Activated CD4-positive, alpha-beta T cell treated with anti-CD3 and anti-CD28 coated beads, Interleukin-2, amount 10 ng/mL, durations not matched to agents 7 days and 5 days (primary cell): ENCODE measurements at regions not wholly inside any gene's neighbourhood (a gene's known extent, or its start where the extent isn't known, plus 50 kb on each side); places are given as distances from the start of the nearest gene placed in this dataset.
"Not testable (repeated sequence)": the region's sequence is repeated elsewhere in the genome, so short reads cannot be mapped to it uniquely, and the experiment has no call there.

ENCODE experiments used
- CTCF ChIA-PET: fragments of 350-600 bp; sonication (Branson Sonifier 250); formaldehyde crosslinking; loops from one replicate; lab custom pipeline; 2021; ENCODE audit warnings: antibody characterized with exemption; lab: Charles Lee
- POLR2A ChIA-PET: fragments of 350-600 bp; sonication (Branson Sonifier 250); formaldehyde crosslinking; loops from one replicate; lab custom pipeline; 2021; ENCODE audit warnings: antibody characterized with exemption; lab: Charles Lee
- DNase-seq: peaks from one replicate; pipeline ENCODE4 v3.0.0-alpha.2; 2020
- H3K27ac Mint-ChIP-seq: one replicate; pipeline ENCODE4 v1.8.0; 2021; ENCODE audit warnings: mild to moderate bottlenecking, moderate library complexity, mixed read lengths
- H3K27me3 Mint-ChIP-seq: one replicate; pipeline ENCODE4 v1.8.0; 2021; ENCODE audit warnings: mixed read lengths
- H3K36me3 Mint-ChIP-seq: one replicate; pipeline ENCODE4 v1.8.0; 2021; ENCODE audit warnings: low read depth, mixed read lengths
- H3K4me1 Mint-ChIP-seq: one replicate; pipeline ENCODE4 v1.8.0; 2021; ENCODE audit warnings: mixed read lengths
- H3K4me3 Mint-ChIP-seq: one replicate; pipeline ENCODE4 v1.8.0; 2021; ENCODE audit warnings: mild to moderate bottlenecking, moderate library complexity, mixed read lengths
- H3K9me3 Mint-ChIP-seq: one replicate; pipeline ENCODE4 v1.8.0; 2021; ENCODE audit warnings: mixed read lengths

DNA sequence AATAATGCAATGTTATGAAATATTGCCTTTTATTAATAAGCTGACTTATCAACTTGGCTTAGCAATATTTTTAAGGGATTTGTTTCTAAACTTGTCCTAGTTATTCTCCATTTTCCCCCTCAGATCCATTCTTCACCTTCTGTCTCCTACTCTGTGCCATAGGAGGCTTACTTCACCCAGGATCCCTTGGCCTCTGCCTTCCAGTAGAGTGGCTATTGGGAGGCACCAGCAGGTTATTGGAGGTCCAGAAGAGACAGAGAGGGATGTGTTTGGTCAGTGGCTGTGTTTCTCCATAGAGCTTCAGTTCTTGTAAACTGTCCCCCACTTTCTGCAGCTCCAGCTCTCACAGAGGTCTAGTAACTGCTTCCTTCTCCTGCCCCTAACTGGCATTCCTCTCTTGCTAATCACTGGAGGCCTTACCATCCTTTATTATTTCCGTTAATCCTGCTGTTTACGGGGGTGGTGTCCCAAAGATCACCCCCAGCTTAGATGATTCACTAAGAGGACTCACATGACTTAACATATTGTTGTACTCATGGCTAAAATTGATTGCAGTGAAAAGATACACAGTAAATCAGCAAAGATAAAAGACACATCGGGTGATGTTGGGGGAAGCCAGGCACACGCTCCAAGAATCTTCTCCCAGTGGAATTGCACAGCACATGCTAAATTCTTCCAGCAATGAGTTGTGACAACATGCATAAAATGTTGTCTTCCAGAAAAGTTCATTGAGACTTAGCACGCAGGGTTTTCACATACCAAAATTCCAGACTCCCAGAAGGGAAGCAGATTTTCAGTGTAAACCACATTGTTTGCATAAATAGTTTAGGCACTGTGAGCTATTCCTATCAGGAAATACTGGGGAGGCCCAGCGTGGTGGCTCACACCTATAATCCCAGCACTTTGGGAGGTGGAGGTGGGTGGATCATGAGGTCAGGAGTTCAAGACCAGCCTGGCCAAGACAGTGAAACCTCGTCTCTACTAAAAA is 67.5 kb downstream of the RPL22L1 start:
- H3K27me3 Mint-ChIP-seq, result peaks cover 38% of the 10 kb centered on the region

DNA sequence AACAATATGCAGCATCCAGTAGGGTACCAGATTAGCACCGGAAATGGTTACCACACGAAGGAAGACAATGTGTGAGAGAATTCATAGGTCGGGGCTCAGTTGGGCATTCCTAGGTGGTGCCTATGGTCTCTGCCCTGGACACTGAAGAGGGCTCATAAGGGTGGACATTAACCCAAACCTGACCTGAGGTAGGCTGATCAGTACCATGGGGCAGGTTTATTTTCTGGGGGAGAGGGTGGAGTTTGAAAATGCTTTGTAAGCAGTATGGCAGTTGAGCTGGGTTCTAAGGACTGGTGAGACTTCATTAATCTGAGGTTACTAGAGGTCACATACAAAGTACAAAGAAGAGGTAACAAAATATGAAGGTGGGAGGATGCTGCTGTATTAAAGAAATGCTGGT is 68.4 kb downstream of the RPL22L1 start:
- Mint-ChIP-seq H3K9me3 (no peaks in the 10 kb centered on the region), H3K4me3 (no peak overlapping the region), H3K27me3 (peaks cover 38% of the 10 kb centered on the region), H3K36me3 (no peaks in the 10 kb centered on the region), H3K4me1 (no peaks in the 10 kb centered on the region), H3K27ac (no peak overlapping the region)
- ChIA-PET POLR2A (no interaction called here), CTCF (interaction anchor here (1.0 kb wide), 1 partner anchor 10 kb away, joined by 3 read pairs; no protein-coding TSS in a partner anchor)
- no peak for DNase-seq

More for the DNA sequence above, 67.5 kb downstream of the RPL22L1 start:
- DNase-seq, result no peak
- no peaks in the 10 kb centered on the region for H3K9me3 Mint-ChIP-seq
- H3K4me1 Mint-ChIP-seq, result no peaks in the 10 kb centered on the region
- POLR2A ChIA-PET, result no interaction called here
- H3K4me3 Mint-ChIP-seq, result no peak overlapping the region
- no peaks in the 10 kb centered on the region for H3K36me3 Mint-ChIP-seq
- H3K27ac Mint-ChIP-seq, result no peak overlapping the region
- CTCF ChIA-PET, result interaction anchor here (1.0 kb wide), 1 partner anchor 9 kb away, joined by 3 read pairs; no protein-coding TSS in a partner anchor

DNA sequence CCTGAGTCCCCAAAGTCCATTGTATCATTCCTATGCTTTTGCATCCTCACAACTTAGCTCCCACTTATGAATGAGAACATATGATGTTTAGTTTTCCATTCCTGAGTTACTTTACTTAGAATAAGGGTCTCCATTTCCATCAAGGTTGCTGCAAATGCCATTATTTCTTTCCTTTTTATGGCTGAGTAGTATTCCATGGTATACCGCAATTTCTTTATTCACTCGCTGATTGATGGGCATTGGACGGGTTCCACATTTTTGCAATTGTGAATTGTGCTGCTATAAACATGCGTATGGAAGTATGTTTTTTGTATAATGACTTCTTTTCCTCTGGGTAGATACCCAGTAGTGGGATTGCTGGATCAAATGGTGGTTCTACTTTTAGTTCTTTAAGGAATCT is 69.7 kb downstream of the RPL22L1 start:
- H3K36me3 Mint-ChIP-seq, H3K4me1 Mint-ChIP-seq, H3K27ac Mint-ChIP-seq, POLR2A ChIA-PET, DNase-seq, H3K4me3 Mint-ChIP-seq, H3K9me3 Mint-ChIP-seq: not testable (repeated sequence)
- peaks cover 38% of the 10 kb centered on the region for H3K27me3 Mint-ChIP-seq
- CTCF ChIA-PET, result interaction anchor here (1.2 kb wide), 1 partner anchor 11 kb away, joined by 4 read pairs; no protein-coding TSS in a partner anchor

DNA sequence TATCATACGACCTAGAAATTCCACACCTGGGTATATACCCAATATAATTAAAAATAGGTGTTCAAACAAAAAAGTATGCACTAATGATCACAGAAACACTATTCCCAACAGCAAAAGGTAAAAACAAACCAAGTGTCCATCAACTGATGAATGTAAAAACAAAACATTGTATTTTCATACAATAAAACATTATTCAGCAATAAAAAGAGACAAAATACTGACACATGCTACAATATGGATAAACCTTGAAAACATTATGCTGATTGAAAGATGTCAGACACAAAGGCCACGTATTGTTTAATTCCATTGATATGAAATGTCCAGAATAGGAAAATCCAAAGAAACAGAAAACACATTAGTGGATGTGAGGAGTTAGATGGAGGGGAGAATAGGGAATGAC is 71.0 kb downstream of the RPL22L1 start:
- POLR2A ChIA-PET, result no interaction called here
- CTCF ChIA-PET, result interaction anchor here (1.2 kb wide), 1 partner anchor 13 kb away, joined by 4 read pairs; no protein-coding TSS in a partner anchor
- Mint-ChIP-seq H3K27ac (no peak overlapping the region), H3K27me3 (peaks cover 30% of the 10 kb centered on the region), H3K4me3 (no peak overlapping the region), H3K4me1 (no peaks in the 10 kb centered on the region), H3K36me3 (no peaks in the 10 kb centered on the region), H3K9me3 (no peaks in the 10 kb centered on the region)
- DNase-seq, result no peak

DNA sequence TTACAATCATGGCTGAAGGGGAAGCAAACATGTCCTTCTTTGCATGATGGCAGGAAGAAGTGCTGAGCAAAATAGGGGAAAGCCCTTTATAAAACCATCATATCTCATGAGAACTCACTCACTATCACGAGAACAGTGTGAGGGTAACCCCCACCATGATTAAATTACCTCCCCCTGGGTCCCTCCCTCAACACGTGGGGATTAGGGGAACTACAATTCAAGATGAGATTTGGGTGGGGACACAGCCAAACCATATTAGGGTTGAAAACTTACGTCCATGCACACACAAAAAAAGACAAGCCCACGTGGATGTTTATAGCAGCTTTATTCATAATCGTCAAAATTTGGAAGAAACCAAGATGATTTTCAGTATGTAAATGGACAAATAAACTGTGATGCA is 72.3 kb downstream of the RPL22L1 start:
- Mint-ChIP-seq H3K36me3 (no peaks in the 10 kb centered on the region), H3K9me3 (no peaks in the 10 kb centered on the region), H3K27me3 (peaks cover 23% of the 10 kb centered on the region), H3K27ac (no peak overlapping the region), H3K4me1 (no peaks in the 10 kb centered on the region), H3K4me3 (no peak overlapping the region)
- ChIA-PET POLR2A (no interaction called here), CTCF (no interaction called here)
- DNase-seq, result no peak

DNA sequence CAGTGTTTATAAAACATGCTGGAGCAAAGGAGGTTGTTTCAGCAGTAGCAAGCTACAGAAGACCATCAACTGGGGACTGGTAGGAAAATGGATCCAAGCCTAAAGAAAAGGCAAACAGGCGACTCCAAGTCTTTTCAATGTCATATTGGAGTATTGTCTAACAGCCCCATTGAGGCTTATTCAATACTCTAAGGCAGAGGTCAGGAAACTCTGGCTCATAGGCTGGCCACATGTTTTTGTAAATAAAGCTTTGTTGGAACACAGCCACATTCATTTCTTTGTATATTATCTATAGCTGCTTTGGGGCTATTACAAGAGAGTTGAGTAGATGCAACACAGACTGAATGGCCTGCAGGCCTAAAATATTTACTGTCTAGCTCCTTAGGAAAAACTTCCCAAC is 77.5 kb downstream of the RPL22L1 start:
- Mint-ChIP-seq H3K27ac (no peak overlapping the region), H3K9me3 (no peaks in the 10 kb centered on the region), H3K4me1 (no peaks in the 10 kb centered on the region), H3K4me3 (no peak overlapping the region), H3K36me3 (no peaks in the 10 kb centered on the region), H3K27me3 (peaks cover 5% of the 10 kb centered on the region)
- DNase-seq, result no peak
- CTCF ChIA-PET, result no interaction called here
- POLR2A ChIA-PET, result no interaction called here

DNA sequence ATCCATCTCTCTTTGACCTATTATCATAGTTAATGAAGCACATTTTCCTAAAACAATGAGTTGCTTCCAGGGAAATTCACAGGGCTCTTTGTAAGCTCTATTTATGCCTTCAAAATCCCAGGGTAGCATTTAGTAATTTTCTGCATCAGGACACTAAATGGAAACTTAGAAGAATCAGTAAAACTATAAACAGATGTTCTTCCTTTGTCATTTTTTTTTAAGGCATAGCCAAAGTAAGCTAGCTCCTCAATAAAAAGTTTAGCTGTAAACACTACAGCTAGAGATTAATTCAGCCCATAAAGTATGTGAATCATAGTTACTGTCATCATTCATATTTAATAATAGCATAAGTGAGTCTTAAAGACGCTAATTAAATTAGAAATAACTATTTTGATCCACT is 79.3 kb downstream of the RPL22L1 start:
- Mint-ChIP-seq H3K9me3 (no peaks in the 10 kb centered on the region), H3K4me3 (no peak overlapping the region), H3K27me3 (peaks cover 12% of the 10 kb centered on the region), H3K36me3 (no peaks in the 10 kb centered on the region), H3K27ac (no peak overlapping the region), H3K4me1 (no peaks in the 10 kb centered on the region)
- POLR2A ChIA-PET, result no interaction called here
- no peak for DNase-seq
- CTCF ChIA-PET, result no interaction called here

DNA sequence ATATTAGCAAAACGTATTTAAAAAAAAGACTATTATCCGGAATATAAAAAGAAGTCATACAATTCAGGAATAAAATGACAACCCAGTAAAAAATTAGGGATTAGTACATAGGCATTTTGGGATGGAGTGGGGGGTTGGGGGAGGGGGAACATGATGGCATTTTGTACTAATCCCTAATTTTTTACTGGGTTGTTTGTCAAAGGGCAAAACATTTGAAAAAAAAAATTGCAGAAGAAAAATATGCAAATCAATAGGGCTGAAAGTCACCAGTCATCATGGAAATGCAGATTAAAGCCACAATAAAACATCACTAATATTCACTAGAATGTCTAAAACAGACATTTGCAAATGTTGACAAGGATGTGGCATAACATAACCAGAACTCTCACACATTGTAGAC is 82.5 kb downstream of the RPL22L1 start:
- Mint-ChIP-seq H3K4me1 (no peaks in the 10 kb centered on the region), H3K27ac (no peak overlapping the region), H3K36me3 (no peaks in the 10 kb centered on the region), H3K9me3 (no peaks in the 10 kb centered on the region), H3K27me3 (peaks cover 24% of the 10 kb centered on the region), H3K4me3 (no peak overlapping the region)
- ChIA-PET CTCF (no interaction called here), POLR2A (no interaction called here)
- no peak for DNase-seq

DNA sequence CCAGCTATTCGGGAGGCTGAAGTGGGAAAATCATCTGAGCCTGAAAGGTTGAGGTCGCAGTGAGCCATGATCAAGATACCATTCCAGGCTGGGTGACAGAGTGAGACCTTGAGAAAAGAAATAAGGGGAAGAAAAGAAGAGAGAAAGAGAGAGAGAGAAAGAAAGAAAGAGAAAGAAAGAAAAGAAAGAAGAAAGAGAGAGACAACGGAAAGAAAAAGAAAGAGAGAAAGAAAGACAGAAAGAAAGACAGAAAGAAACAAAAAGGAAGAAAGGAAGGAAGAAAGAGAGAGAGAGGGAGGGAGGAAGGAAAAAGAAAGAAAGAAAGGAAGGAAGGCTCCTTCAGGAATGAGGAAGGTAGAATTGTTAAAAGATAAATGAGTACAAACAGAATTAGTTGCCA is 84.5 kb downstream of the RPL22L1 start:
- H3K36me3 Mint-ChIP-seq, result no peaks in the 10 kb centered on the region
- H3K27me3 Mint-ChIP-seq, result peaks cover 30% of the 10 kb centered on the region
- H3K4me3 Mint-ChIP-seq, result no peak overlapping the region
- CTCF ChIA-PET, result no interaction called here
- DNase-seq, result no peak
- no peaks in the 10 kb centered on the region for H3K4me1 Mint-ChIP-seq
- no peak overlapping the region for H3K27ac Mint-ChIP-seq
- POLR2A ChIA-PET, result no interaction called here
- H3K9me3 Mint-ChIP-seq, result no peaks in the 10 kb centered on the region

DNA sequence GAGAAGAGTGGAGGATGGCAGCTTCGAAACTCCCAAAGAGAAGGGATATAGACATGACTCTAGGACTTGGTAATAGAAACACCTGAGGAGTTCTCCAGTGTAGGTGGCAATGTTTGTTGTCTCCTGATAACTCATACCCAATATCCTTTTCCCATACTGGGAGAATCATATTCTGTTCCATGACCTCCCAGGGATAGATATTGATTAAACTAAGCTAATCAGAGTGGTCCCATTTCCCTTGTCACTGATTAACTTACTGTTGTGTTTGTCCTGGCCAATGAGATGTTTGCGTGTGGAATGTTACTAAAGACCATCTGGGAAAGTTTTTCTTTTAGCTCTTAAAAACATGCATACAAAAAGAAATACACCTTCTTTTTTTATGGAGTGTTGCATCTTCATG is 85.6 kb downstream of the RPL22L1 start:
- no peak for DNase-seq
- ChIA-PET POLR2A (no interaction called here), CTCF (interaction anchor here (0.9 kb wide), 1 partner anchor 28 kb away, joined by 4 read pairs; no protein-coding TSS in a partner anchor)
- H3K36me3 Mint-ChIP-seq, result no peaks in the 10 kb centered on the region
- H3K27me3 Mint-ChIP-seq, result peaks cover 31% of the 10 kb centered on the region
- no peak overlapping the region for H3K4me3 Mint-ChIP-seq
- H3K27ac Mint-ChIP-seq, result no peak overlapping the region
- no peaks in the 10 kb centered on the region for H3K4me1 Mint-ChIP-seq
- no peaks in the 10 kb centered on the region for H3K9me3 Mint-ChIP-seq

DNA sequence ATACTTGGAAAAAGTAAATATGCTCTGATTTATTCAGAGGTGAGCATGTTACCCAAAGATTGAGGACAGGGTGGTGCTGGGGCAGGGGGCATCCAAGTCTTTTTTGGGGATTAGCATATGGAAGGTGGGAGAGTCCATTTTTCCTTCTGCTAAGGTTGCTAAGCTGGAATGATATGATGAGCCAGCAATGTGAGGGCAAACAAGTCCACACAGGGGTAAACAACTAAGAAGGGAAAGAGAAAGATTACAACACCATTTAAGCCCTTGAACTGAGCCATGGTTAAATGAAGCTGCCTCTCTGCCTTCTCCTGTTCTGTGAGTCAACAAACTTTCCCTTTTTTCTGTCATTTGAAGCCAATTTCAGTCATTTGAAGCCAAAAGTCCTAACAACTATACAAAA is 89.0 kb downstream of the RPL22L1 start:
- ChIA-PET CTCF (interaction anchor here (0.6 to 1.1 kb wide), 2 partner anchors 10 to 1634 kb away, joined by 3 to 8 read pairs; no protein-coding TSS in a partner anchor), POLR2A (no interaction called here)
- Mint-ChIP-seq H3K4me1 (no peaks in the 10 kb centered on the region), H3K27me3 (peaks cover 40% of the 10 kb centered on the region), H3K27ac (no peak overlapping the region), H3K36me3 (no peaks in the 10 kb centered on the region), H3K4me3 (no peak overlapping the region), H3K9me3 (no peaks in the 10 kb centered on the region)
- no peak for DNase-seq

DNA sequence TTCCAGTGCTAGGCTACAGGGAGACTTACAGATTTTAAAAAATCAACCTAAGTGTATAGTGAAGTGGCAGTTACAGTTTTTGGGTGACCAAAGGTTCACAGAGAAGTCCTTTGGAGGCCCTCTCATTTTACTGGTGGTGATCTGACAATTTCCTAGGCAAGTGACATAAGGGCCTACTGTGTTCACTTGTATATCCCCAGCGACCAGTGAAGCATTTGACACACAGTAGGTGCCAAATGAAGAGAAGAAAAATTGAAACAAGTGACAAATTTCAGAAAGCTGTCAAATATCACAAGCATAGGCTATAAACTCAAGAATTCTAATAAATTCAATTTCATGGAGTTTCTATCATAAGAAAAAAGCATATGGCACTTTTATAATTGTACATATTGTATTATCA is 89.5 kb downstream of the RPL22L1 start:
- DNase-seq, result no peak
- Mint-ChIP-seq H3K27ac (no peak overlapping the region), H3K36me3 (no peaks in the 10 kb centered on the region), H3K4me1 (no peaks in the 10 kb centered on the region), H3K27me3 (peaks cover 38% of the 10 kb centered on the region), H3K9me3 (no peaks in the 10 kb centered on the region), H3K4me3 (no peak overlapping the region)
- CTCF ChIA-PET, result interaction anchor here (0.6 to 1.1 kb wide), 2 partner anchors 10 to 163 kb away, joined by 3 read pairs; no protein-coding TSS in a partner anchor
- POLR2A ChIA-PET, result no interaction called here
